ENCODE measurements at regions not wholly inside any gene's neighbourhood (a gene's known extent, or its start where the extent isn't known, plus 50 kb on each side); places are given as distances from the start of the nearest gene placed in this dataset.

- DNase-seq, result no peak
Measured at GRCh38 chr7:88402529-88402928, 95.8 kb upstream of the STEAP4 start.

GRCh38 chr7:88401009-88401623 lies 94.4 kb upstream of the STEAP4 start:
- peak; percentile 4 for DNase-seq

GRCh38 chr7:88399696-88400240 lies 93.1 kb upstream of the STEAP4 start:
- no peak for DNase-seq

DNA sequence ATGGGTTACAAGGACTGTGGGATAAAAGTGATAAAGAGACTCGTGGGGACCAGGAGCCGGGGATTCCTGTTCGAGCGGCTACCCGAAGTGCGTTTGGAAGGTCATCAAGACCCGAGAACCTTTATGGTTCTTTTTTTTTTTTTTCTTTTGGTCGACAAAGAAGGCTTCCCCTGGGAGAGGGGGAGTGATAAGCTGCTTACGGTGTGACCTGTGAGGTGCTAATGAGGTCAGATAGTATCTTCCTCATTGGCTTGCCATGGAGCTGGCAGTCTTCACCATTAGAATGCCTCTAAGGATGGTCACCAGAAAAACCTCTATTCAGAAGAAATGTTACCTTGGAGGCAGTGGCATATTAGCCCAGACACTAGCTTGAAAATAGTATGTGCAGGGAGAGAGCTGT lies 92.3 kb upstream of the STEAP4 start:
- no peak for DNase-seq

DNA sequence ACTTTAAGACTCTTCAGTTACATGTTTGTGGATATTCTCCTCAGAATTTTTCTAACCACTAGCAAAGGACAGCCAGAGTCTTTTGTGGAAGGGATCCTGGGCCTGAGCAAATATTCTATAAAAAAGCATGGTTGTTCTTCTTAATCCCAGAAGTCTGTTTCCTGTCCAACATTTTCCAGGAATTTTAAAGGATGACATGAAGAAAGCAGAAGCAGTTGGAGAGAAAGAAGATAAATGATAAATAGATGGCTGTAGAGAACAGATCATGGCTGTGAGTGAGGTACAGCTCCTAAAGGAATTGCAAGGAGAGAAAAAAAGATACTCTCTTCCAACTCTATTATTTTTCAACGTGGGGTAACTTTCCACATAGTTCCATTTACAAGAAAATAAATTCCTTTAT lies 91.8 kb upstream of the STEAP4 start:
- no peak for DNase-seq

DNA sequence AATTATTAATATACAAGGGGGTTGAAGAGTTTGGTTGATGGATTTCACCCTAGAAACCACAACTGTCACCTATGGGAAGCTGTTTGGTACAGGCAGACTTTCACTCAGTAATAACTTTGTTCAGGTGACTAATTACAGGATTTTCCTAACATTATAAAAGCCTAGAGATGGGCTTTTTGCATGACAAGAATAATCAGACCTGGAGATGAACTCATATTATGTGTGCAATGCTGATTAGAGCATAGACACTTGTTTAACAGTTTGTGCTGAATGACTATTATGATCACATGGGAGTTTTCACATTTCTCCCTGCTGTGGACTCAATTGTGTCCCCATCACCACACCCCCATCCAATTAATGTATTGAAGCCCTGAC lies 90.2 kb upstream of the STEAP4 start:
- DNase-seq, result no peak

- no peak for DNase-seq
Measured at GRCh38 chr7:88396295-88396947, 89.7 kb upstream of the STEAP4 start.

- no peak for DNase-seq
Measured at GRCh38 chr7:88395715-88396114, 89.0 kb upstream of the STEAP4 start.

DNA sequence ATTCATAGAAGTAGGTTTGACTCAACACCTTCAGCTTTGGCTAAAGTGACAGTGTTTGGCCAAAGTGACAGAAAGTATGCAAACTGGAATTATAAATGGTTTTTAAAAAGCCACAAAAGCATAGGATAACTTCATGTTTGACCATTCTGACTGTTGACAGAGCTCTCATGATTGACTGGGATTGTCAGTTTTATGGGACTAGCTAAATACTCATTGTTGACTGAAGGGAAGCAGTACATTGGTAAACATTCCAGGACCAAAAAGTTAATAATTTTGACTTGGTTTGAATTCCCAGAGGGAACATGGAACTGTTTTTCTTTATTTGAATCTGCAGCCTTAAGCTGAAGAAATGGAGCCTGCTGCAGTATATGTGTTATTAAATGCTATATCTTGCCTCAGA lies 84.6 kb upstream of the STEAP4 start:
- DNase-seq, result no peak

DNA sequence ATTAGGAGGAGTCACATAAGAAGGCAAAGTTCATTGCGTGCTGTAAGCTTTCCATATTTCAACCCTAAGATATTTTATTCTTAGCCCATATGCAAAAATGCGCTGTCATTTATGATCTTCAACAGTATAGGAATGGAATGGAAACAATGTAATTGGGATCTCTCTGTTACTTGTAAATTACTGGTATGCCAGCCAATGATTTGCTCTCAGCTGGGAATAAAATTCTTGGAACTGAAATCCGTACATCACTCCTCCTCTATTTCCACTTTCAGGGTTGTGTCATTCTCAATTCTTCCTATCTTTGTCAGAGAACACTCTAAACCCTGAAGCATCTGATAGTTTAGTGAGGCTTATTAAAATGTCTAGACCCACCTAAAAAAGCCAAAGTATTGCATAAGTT lies 80.7 kb upstream of the STEAP4 start:
- no peak for DNase-seq

GRCh38 chr7:88386665-88387156 lies 80.0 kb upstream of the STEAP4 start:
- no peak for DNase-seq

- DNase-seq, result no peak
Measured at GRCh38 chr7:88377434-88377833, 70.7 kb upstream of the STEAP4 start.

DNA sequence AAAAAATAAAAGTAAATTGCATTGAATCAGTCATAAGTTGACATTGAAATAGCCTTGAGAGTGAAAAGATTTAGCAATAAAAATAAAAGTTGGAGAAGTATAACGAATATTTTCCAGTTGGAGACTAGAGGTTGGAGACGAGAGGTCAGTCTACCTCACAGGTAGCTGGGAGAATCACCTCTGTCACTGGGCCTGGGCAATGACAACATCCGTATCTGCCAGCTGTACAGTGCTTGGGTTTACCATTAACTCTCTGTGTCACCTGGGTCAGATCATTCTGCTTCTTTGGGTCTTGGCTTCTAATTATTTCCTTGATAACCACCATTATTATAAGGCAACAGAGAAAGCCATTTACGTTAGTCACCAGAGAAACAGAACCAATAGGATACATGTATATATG lies 62.0 kb upstream of the STEAP4 start:
- no peak for DNase-seq

DNA sequence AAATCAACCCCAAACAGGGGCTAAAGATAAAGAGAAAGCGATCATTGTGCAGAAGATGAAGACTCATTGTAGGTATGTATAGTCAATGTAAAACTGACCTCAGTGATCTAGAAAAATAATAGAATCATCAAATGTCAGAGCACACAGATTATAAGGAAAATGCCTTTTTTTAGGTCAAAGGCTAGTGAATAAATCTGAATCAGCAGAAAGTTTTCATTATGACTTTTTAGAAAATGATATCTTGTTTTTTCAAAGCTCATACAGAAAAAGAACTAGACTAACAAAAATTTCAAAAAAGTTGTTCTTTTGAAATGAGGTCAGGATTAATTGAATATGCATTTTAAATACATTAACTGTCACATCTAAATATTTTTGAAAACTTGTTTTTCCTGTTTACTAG lies 60.2 kb upstream of the STEAP4 start:
- no peak for DNase-seq

DNA sequence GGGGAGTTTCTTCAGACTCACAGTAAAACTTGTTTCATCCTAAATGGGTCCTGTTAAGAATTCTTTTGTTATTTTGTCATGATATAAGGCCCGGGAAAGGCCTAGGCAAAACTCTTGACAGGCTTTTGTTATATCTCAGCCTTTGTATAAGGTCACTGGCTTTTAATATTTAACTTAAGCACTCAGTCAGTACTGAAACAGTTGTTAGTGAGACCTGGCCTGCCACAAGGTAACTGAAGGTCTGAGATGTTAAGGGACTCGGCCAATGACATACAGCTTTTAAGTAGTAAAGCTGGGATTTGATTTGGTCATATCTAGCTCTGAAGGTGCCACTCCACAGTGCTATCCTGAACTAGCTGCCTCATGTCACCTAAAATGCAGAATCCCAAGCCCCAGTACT lies 57.2 kb upstream of the STEAP4 start:
- no peak for DNase-seq

DNA sequence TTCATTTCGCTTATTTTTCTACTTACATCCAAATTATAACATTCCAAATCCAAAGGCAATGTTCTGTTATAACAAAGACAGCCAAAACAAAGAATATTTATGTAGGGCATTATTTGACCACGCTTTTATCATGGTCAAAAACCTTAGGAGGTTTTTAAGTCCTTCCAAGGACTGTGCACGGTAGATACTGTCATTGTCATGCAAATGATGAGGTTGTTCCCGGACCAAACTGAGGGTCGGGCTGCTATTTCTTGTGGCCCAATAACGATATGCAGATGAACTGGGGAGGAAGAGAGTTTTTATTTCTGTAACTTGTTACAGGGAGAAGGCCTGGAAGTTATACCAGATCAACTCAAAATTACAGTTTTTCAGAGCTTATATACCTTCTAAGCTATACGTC lies 56.6 kb upstream of the STEAP4 start:
- no peak for DNase-seq

DNA sequence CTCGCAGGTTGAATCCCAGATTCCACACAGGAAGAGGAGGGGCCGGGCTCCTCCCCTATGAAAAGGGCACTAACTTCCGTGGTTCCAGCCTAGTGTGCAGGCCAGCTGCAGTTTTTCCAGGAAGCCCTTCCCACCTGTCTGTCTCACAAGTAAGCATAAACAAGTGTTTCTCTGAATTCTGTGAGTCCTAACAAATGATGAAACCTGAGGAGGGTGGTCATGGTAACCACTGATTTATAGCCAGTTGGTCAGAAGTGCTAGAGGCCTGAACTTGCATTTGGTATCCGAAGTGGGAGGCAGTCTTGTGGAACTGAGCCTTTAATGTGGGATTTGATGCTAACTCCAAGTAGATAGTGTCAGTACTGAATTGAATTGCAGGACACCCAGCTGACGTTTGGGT lies 54.7 kb upstream of the STEAP4 start:
- DNase-seq, result no peak

DNA sequence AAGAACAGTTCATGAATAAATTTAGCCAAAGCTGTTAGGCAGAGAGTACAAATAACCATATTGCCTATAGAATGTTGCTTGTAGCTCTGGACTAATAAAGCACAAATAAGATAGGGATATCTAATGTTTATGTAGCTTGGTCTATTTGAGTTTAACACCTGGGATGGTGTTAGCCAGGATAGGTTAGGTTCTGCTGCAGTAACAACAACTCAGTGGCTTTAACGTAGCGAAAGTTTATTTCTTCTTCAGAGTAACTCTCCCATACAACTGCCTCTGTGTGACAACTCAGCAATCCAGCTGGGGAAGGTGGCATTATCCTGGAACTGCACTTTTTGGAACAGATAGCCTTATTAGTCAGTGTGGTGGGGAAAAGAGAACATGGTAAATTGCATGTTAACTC lies 52.2 kb upstream of the STEAP4 start:
- DNase-seq, result no peak

DNA sequence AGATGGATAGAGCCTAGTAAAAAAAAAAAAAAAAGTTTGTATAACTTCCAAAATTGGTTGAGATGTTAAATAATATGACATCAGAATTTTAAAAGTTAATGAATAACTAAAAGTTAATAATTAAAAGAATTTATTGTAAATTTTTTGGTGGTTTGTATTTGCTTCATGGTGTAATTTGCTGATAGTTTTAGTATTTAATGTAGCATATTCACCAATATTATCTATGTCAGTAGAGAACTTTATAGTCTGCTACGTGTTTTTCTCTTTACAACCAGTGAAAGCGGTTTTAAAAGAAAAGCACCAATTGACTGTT lies 51.8 kb upstream of the STEAP4 start:
- DNase-seq, result no peak

DNA sequence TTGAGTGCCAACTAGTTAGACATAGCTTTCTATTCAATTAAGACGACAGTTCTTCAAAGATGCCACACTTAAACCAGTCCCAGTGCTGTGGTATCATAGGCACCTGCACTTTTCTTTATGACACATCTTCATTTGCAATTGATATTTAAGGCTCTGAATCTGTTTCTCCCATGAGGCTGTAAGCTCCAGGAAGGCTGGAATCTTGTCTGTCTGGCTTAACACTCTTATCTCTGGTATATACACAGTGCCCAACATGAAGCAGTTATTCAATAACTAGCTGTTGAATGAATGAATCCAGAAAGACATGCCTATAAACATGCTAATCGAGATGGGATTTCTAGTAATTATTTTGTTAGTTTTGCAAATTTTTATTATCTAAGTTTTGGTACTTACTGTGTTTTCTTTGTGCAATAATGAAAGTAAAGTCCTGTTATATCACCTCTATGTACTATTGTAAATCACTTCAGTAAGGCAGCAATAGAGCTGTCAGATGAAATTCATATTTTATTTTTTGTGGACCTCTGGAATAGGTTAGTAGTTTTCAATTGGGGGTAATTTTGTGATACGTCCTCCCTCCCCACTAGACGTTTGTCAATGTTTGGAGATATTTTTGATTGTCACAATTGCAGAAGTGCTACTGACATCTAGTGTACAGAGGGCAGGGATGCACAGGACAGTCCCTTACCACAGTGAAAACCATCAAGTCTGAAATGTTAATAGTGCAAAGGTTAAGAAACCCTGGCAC lies 51.3 kb upstream of the STEAP4 start:
- peak; percentile 13 for DNase-seq

DNA sequence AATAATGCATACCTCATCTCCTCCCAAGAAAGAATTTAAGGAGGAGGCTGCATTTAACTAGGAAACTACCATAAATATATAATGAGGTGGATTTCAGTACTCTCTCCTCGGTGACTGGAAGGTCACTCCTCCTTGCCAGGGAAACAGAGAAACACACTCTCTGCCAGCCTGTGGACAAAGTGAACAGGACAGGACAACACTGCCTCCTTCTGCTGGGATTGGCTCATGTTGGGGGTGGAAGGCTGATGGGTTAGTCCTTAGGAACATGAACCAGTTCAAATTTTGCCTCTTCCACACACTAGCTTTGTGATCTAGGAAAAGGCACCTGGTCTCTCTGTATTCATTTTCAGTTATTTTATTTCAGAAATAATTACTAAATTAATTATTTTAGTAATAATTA lies 50.6 kb upstream of the STEAP4 start:
- peak; percentile 11 for DNase-seq
